ENCODE measurements at regions not wholly inside any gene's neighbourhood (a gene's known extent, or its start where the extent isn't known, plus 50 kb on each side); places are given as distances from the start of the nearest gene placed in this dataset.

DNA sequence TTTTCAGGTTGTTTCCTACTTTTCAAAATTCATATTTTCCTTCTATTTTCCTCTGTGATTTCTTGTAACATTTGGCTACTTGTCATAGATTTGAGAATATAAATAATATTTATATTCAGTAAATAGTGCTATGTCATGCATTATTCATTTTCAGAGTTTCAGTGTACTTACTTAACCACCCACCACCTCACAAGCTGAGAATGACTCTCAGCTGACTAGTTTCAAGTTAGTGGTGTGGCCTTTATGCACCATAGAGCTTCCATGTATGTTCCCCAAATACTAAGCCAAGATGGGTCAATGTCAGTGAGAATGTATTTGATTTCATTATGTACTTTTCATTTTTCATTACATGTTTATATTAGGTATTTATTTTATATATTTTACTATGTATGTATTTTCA, 56.9 kb upstream of the RGS1 start:
- no peaks in the 10 kb centered on the region for H3K9me3 ChIP-seq
- no peaks in the 10 kb centered on the region for H3K27me3 ChIP-seq
- no peak for DNase-seq
- no peaks in the 10 kb centered on the region for H3K4me1 ChIP-seq
- no peak overlapping the region for H3K27ac ChIP-seq
- no peaks in the 10 kb centered on the region for H3K36me3 ChIP-seq (ENCODE audit: low read depth, missing control alignments)
- TF ChIP-seq POLR2A (IDR thresholded peaks at IDR 0.05) = no peak
- TF ChIP-seq, protein P1, sequence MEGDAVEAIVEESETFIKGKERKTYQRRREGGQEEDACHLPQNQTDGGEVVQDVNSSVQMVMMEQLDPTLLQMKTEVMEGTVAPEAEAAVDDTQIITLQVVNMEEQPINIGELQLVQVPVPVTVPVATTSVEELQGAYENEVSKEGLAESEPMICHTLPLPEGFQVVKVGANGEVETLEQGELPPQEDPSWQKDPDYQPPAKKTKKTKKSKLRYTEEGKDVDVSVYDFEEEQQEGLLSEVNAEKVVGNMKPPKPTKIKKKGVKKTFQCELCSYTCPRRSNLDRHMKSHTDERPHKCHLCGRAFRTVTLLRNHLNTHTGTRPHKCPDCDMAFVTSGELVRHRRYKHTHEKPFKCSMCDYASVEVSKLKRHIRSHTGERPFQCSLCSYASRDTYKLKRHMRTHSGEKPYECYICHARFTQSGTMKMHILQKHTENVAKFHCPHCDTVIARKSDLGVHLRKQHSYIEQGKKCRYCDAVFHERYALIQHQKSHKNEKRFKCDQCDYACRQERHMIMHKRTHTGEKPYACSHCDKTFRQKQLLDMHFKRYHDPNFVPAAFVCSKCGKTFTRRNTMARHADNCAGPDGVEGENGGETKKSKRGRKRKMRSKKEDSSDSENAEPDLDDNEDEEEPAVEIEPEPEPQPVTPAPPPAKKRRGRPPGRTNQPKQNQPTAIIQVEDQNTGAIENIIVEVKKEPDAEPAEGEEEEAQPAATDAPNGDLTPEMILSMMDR (IDR thresholded peaks at IDR 0.05) = no peak
- intact Hi-C loops (cut with DNase I; ENCODE audit: low total_unique reads) = no loop called here
- no peak overlapping the region for H3K4me3 ChIP-seq

DNA sequence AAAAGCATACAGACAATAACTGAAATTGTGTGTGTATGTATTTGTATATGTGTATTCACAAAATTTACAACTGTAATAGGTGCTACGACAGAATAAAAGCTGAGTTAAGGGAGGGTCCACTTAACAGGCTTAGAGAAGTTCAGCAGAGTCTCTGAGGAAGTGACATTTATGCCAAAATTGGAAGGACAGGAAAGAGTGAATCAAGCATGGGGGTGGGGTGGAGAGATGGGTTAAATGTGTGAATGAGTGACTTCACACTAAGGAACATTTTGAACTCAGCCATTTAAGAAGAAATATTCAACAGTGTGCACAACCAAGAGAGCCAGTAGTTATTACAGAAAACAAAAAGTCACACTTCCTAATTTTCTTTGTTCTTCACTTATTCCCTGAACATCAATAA, 53.8 kb upstream of the RGS1 start:
- 67 to 74% methylated on average over 1 of the region's 1 CpG for whole genome bisulfite sequencing, 2 donors
- H3K27me3 ChIP-seq = no peaks in the 10 kb centered on the region
- intact Hi-C loops (cut with DNase I; ENCODE audit: low total_unique reads) = no loop called here
- DNase-seq = no peak
- H3K9me3 ChIP-seq = no peaks in the 10 kb centered on the region
- no peak overlapping the region for H3K4me3 ChIP-seq
- H3K4me1 ChIP-seq = no peaks in the 10 kb centered on the region
- TF ChIP-seq, protein P1 (IDR thresholded peaks at IDR 0.05) = no peak
- TF ChIP-seq POLR2A (IDR thresholded peaks at IDR 0.05) = no peak
- H3K36me3 ChIP-seq (ENCODE audit: low read depth, missing control alignments) = no peaks in the 10 kb centered on the region
- no peak overlapping the region for H3K27ac ChIP-seq

DNA sequence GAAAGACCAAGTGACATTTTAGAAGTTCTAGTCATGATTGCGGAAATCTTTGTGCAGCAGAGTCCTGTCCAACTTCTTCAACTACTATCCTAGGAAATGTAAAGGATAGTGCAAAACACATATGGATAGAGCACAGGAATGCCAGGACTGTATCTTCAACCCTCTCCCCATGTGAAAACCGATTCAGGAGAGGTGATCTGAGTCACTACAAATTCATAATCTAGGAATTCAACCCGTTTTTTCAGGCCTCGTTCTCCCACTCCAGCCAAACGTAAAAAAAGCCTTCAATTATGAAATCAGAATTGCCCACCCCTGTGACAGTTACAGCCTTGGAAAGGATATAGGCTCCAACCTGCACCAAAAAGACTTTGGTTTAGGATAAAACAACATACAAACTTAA, 52.9 kb upstream of the RGS1 start:
- Histone ChIP-seq H3K27me3 (no peaks in the 10 kb centered on the region), H3K27ac (no peak overlapping the region), H3K36me3 (ENCODE audit: low read depth, missing control alignments) (no peaks in the 10 kb centered on the region), H3K9me3 (no peaks in the 10 kb centered on the region), H3K4me1 (no peaks in the 10 kb centered on the region), H3K4me3 (no peak overlapping the region)
- no peak for TF ChIP-seq POLR2A (IDR thresholded peaks at IDR 0.05)
- TF ChIP-seq, protein P1 (IDR thresholded peaks at IDR 0.05) = no peak
- intact Hi-C loops (cut with DNase I; ENCODE audit: low total_unique reads) = no loop called here
- 93 to 95% methylated on average over 5 of the region's 5 CpGs for WGBS, 2 donors
- no peak for DNase-seq

DNA sequence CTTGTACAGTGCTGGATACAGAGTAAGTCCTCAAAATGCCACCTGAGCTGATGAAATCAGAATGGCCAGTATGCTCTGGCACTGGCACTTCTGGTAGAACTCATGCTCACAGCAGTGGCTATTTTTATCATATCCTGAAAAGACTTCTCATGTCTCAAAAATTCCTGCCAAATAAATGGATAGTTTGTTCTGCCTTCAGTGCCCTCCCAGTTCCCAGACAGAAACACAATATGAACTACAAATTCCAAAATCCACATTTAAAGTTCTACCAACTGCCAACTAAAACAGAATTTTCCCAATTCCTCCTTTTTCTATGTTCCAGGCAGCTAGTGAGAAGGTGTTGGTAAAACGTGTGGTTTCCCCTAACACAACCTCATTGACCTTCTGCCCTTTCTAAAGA, 51.4 kb upstream of the RGS1 start:
- 30 to 39% methylated on average over 1 of the region's 1 CpG for whole genome bisulfite sequencing, 2 donors
- TF ChIP-seq POLR2A (IDR thresholded peaks at IDR 0.05) = no peak
- TF ChIP-seq, protein P1 (IDR thresholded peaks at IDR 0.05) = no peak
- Histone ChIP-seq H3K27ac (no peak overlapping the region), H3K27me3 (no peaks in the 10 kb centered on the region), H3K9me3 (no peaks in the 10 kb centered on the region), H3K4me1 (no peaks in the 10 kb centered on the region), H3K36me3 (ENCODE audit: low read depth, missing control alignments) (no peaks in the 10 kb centered on the region), H3K4me3 (no peak overlapping the region)
- intact Hi-C loops (cut with DNase I; ENCODE audit: low total_unique reads) = no loop called here
- no peak for DNase-seq
